ENCODE measurements at regions not wholly inside any gene's neighbourhood (a gene's known extent, or its start where the extent isn't known, plus 50 kb on each side); places are given as distances from the start of the nearest gene placed in this dataset.
A peak's percentile ranks its signal among the peaks of the same experiment; 100 is the strongest.
"Not testable (repeated sequence)": the region's sequence is repeated elsewhere in the genome, so short reads cannot be mapped to it uniquely, and the experiment has no call there.

DNA sequence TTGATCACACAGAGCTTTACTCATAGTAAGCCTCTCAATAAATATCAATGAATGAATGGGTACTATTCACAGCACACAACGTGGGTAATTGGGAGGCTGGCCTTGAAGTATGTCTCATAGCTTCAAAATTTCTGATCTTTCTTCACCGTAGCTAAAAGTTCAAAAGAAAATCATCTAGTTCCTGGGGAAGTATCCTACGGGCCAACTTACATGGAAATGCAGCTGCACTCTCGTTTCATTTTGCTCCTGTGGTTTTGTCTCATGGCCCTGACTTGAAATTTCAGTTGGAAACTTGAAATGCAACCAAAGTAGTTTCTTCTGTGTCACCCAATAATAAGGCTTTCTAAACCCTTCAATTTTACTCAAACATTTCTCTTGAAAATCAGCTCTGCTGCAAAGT is 76.1 kb upstream of the CNIH3 start:
- DNase-seq = no peak

GRCh38 chr1:224540535-224540934 is 75.6 kb upstream of the CNIH3 start:
- DNase-seq = peak; percentile 70

- no peak for DNase-seq
Measured at GRCh38 chr1:224541072-224541790, 74.9 kb upstream of the CNIH3 start.

GRCh38 chr1:224541901-224542630 is 74.1 kb upstream of the CNIH3 start:
- no peak for DNase-seq

GRCh38 chr1:224542783-224543440 is 73.2 kb upstream of the CNIH3 start:
- DNase-seq = no peak

DNA sequence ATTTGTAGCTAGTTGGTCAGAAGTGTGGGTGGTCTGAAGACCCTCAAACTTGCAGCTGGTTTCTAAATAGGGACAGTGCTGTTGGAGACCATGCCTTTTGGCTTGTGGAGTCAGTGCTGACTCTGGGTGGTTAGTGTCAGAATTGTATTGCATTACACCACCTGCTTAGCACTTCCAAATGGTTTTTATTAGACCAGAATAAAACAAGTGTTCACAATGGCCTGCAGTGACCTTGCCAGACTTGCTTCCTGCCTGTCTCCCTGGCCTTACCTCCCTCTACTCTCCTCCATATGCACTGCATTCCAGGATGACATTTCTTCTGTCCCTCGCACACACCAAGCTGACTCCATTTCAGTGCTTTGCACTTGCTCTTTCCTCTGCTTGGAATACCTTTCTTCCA is 72.7 kb upstream of the CNIH3 start:
- DNase-seq = no peak

- no peak for DNase-seq
Measured at GRCh38 chr1:224544346-224545110, 71.6 kb upstream of the CNIH3 start.

- DNase-seq = no peak
Measured at GRCh38 chr1:224545571-224545970, 70.5 kb upstream of the CNIH3 start.

DNA sequence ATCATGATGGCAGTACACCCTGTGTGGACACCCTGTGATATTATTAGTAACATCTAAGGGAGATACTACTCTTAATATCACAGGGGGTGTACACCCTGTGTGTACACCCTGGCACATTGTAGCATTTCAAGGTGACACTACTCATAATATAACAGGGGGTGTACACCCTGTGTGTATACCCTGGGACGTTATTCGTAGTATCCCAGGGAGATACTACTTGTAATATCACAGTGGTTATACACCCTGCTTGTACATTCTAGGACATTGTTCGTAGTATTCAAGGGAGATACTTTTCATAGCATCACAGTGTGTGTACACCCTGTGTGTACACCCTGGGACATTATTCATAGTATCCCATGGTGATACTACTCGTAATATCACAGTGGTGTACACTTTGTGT is 67.4 kb upstream of the CNIH3 start:
- DNase-seq = no peak

GRCh38 chr1:224551189-224551588 is 64.9 kb upstream of the CNIH3 start:
- not testable (repeated sequence) for DNase-seq

DNA sequence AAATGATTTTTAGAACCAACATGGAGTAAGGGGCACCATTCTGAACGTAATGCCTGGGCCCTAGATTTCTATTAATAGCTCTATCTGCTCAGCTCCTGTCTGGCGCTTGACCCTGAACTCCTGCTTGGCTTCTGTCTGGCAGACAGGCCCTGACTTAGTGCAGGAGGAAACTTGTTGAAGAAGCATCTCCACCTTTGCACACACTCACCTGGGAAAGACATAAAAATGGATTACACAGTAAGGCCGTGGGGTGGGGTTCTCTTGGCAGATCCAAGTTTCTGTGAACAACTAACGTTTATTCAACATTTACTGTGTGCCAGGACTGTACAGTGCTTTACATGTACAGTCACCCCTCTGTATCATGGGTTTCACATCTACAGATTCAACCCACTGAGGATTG is 62.1 kb upstream of the CNIH3 start:
- DNase-seq = no peak

DNA sequence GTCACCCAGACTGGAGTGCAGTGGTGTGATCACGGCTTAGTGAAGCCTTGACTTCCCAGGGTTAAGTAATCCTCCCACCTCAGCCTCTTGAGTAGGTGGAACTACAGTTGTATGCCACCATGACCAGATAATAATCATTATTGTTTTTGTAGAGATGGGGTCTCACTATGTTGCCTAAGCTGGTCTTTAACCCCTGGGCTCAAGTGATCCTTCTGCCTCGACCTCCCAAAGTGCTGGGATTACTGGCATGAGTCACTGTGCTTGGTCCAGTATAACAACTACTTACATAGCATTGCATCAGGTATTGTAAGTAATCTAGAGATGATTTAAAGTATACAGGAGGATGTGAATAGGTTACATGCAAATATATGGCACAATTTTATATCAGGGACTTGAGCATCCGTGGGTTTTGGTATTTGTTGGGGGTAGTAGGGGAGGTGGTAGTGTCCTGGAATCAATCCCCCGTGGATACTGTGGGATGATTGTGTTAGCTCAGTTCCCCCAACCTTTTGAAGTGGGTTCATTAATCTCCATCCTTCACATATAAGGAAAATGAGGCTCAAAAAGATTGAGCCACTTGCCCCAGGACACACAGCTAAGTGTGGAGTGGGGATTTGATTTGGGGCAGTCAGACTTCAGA is 61.4 kb upstream of the CNIH3 start:
- DNase-seq = no peak

DNA sequence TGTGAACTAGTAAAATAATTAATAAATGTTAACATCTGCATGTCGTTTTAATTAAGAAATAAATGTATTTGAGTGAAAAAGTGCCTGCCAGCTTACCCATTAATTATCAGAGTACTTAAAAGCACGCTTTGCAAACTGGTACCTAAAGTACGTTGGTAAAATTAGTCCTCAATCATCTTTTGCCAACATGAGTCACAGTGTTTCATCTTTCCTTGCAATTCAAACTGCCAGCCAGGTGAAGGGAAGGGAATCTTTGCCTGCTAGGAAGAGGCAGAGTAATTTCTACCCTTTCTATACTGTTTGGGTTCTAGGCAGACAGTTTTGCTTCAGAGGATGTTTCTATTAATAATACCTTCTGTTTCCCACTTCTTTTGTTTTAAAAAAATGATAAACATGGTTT is 57.2 kb upstream of the CNIH3 start:
- DNase-seq = no peak

- no peak for DNase-seq
Measured at GRCh38 chr1:224559981-224560728, 56.0 kb upstream of the CNIH3 start.

DNA sequence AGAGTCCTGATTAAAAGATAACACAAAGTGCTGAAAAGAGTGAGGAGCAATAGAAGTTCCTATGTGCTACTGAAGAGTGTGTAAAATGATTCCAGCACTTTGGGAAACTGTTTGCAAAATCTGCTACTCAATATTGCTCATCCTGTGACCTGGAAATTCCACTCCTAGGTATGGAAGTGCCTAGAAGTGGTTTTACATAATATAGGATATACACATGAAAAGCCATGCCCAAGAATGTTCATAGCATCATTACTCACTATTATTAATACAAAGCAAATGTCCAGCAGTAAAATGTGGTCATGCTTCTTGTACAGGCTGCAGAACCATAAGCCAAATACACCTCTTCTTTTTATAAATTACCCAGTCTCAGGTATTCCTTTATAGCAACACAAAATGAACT is 53.2 kb upstream of the CNIH3 start:
- DNase-seq = not testable (repeated sequence)

- DNase-seq = no peak
Measured at GRCh38 chr1:224563666-224564065, 52.5 kb upstream of the CNIH3 start.

DNA sequence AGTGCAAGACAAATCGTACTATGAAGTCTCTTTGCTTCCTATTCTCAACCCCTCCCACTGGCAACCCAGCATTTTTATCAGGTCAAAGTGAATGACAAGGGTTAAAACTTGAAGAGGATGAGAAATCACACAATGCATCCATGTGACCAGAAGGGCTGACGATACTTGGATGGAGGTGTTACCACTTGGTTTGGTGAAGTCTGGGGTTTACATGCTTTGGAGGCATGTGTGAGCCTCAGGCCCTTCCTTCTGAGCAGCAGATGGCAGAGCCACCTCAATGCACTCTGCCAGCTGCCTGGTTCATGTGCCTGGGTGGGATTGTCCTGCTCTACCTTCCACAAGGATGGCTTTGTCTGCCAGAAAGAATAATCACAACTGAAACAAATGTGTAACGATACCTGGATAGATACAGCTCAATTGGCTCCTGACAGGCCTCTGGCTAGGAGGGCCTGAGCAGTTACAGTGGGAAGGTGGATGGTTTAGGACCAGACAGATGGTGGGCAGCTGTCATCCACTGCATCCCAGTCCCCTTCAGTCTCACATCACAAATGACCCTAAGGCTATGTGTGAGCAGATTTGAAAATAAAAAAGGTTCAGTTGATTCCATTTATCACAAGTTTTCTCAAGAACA is 51.5 kb upstream of the CNIH3 start:
- DNase-seq = no peak

DNA sequence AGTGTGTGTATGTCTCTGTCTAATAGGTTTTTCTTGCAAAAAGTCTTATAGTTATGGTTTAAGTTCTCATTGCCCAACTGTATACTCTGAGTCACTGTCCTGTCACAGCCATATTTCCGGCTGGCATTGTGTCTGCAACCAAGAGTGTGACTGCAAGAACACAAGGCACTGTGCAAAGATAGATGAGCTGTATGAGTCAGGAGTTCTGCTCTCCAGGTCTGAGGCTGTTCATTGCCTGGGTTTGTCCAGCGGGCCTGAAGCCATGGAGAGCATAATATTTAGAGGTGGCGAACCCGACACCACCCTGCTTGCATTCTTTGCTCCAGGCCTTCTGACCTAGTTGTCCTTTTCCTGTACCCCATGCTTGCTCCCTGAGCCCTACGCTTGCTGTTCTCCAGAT is 50.9 kb upstream of the CNIH3 start:
- no peak for DNase-seq

GRCh38 chr1:224565611-224566406 is 50.3 kb upstream of the CNIH3 start:
- DNase-seq = no peak
